Loucy (cell line): ENCODE measurements at regions not wholly inside any gene's neighbourhood (a gene's known extent, or its start where the extent isn't known, plus 50 kb on each side); places are given as distances from the start of the nearest gene placed in this dataset.

Experiments used
- H2AFZ ChIP-seq: fragments of 200-600 bp; sonication (generic); 2 replicates; pipeline ENCODE4 v1.6.0; 2016; ENCODE audit warnings: antibody characterized with exemption, mild to moderate bottlenecking, low read length, moderate library complexity
- H3F3A ChIP-seq: fragments of 200-600 bp; 2 replicates; pipeline ENCODE4 v1.6.0; 2016; ENCODE audit warnings: antibody characterized with exemption, low read depth, mild to moderate bottlenecking
- H3K27me3 ChIP-seq: fragments of 200-600 bp; sonication (generic); 2 replicates; pipeline ENCODE4 v1.6.1; 2014; ENCODE audit warnings: low read length, mild to moderate bottlenecking; ENCODE audit not compliant: insufficient read depth, poor library complexity, severe bottlenecking
- H3K36me3 ChIP-seq: fragments of 200-600 bp; sonication (generic); 2 replicates; pipeline ENCODE4 v1.6.1; 2016; ENCODE audit warnings: low read length; ENCODE audit not compliant: insufficient read depth
- H3K4me1 ChIP-seq: fragments of 200-600 bp; sonication (generic); 2 replicates; pipeline ENCODE4 v1.5.1; 2014; ENCODE audit warnings: low read length, mild to moderate bottlenecking; ENCODE audit not compliant: insufficient read depth, poor library complexity, severe bottlenecking
- H3K4me2 ChIP-seq: fragments of 200-600 bp; sonication (generic); 2 replicates; pipeline ENCODE4 v1.6.0; 2014; ENCODE audit warnings: antibody characterized with exemption, low read length, low read depth, mild to moderate bottlenecking; ENCODE audit not compliant: poor library complexity, severe bottlenecking
- H3K4me3 ChIP-seq: fragments of 200-600 bp; sonication (generic); 2 replicates; pipeline ENCODE4 v1.5.1; 2014; ENCODE audit warnings: low read length, mild to moderate bottlenecking, mixed read lengths; ENCODE audit not compliant: poor library complexity, severe bottlenecking
- H3K79me2 ChIP-seq: fragments of 200-600 bp; sonication (generic); 2 replicates; pipeline ENCODE4 v1.6.1; 2014; ENCODE audit warnings: low read length; ENCODE audit not compliant: insufficient read depth
- H3K9ac ChIP-seq: fragments of 200-600 bp; sonication (generic); 2 replicates; pipeline ENCODE4 v1.6.0; 2014; ENCODE audit warnings: mild to moderate bottlenecking, low read depth, low read length, moderate library complexity; ENCODE audit not compliant: poor library complexity, severe bottlenecking
- H3K9me2 ChIP-seq: fragments of 200-600 bp; sonication (generic); replicated peaks from 2 replicates; pipeline ENCODE4 v1.6.1; 2016; ENCODE audit warnings: low read depth, low read length, mixed read lengths
- H3K9me3 ChIP-seq: fragments of 200-600 bp; sonication (generic); 2 replicates; pipeline ENCODE4 v1.6.1; 2014; ENCODE audit warnings: mild to moderate bottlenecking, antibody characterized with exemption, low read length, low read depth; ENCODE audit not compliant: insufficient read depth
- H4K20me1 ChIP-seq: fragments of 200-600 bp; sonication (generic); 2 replicates; pipeline ENCODE4 v1.6.0; 2014; ENCODE audit warnings: antibody characterized with exemption, low read length, mild to moderate bottlenecking; ENCODE audit not compliant: insufficient read depth, poor library complexity, severe bottlenecking
- CTCF ChIP-seq: fragments of 200-600 bp; sonication (generic); conservative IDR thresholded peaks from 2 replicates; pipeline ENCODE4 v1.5.1; 2014; ENCODE audit warnings: mild to moderate bottlenecking, antibody characterized with exemption, low read length
- EZH2phosphoT487 ChIP-seq: fragments of 200-600 bp; IDR thresholded peaks from 2 replicates; pipeline ENCODE4 v1.6.1; 2018; ENCODE audit warnings: antibody characterized with exemption, mild to moderate bottlenecking, moderate library complexity, borderline replicate concordance

GRCh38 chr2:167510071-167510759, 621.9 kb downstream of the XIRP2 start:
- Histone ChIP-seq H3K9me3 (no peaks in the 10 kb centered on the region), H3K9me2 (no peaks in the 10 kb centered on the region), H3F3A (no peaks in the 10 kb centered on the region), H2AFZ (no peak overlapping the region), H3K4me1 (no peaks in the 10 kb centered on the region), H3K27me3 (no peaks in the 10 kb centered on the region), H3K9ac (no peak overlapping the region), H3K4me2 (no peak overlapping the region), H4K20me1 (no peaks in the 10 kb centered on the region), H3K36me3 (no peaks in the 10 kb centered on the region), H3K79me2 (no peaks in the 10 kb centered on the region), H3K4me3 (no peak overlapping the region)
- TF ChIP-seq EZH2phosphoT487 = no peak
- no peak for TF ChIP-seq CTCF

DNA sequence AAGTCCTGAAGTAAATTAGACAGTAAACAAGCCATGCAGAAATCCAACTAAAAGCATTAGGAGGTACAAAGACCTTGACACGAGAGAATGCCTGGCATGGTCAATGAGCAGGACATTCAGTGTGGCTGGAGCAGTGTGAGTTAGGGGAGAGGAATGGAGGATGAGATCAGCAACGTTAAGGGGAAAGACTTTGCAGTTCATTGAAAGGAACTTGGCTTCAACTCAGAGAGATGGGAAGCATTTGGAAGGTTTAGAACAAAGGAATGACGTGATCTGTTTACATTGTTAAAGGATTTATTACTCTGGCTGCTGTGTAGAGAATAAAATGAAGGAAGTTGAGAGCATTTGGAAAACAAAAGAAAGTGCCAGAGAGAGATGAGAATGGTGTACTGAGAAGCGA, 621.3 kb downstream of the XIRP2 start:
- Histone ChIP-seq H3K9me3 (no peaks in the 10 kb centered on the region), H4K20me1 (no peaks in the 10 kb centered on the region), H3K4me2 (no peak overlapping the region), H3K9ac (no peak overlapping the region), H3K4me1 (no peaks in the 10 kb centered on the region), H3K36me3 (no peaks in the 10 kb centered on the region), H3K79me2 (no peaks in the 10 kb centered on the region), H3K9me2 (no peaks in the 10 kb centered on the region), H3F3A (no peaks in the 10 kb centered on the region), H3K4me3 (no peak overlapping the region), H3K27me3 (no peaks in the 10 kb centered on the region), H2AFZ (no peak overlapping the region)
- TF ChIP-seq EZH2phosphoT487 (no peak), CTCF (no peak)

GRCh38 chr2:167508709-167509108, 620.4 kb downstream of the XIRP2 start:
- H3K9ac ChIP-seq = no peak overlapping the region
- no peaks in the 10 kb centered on the region for H3K9me3 ChIP-seq
- H3K4me1 ChIP-seq = no peaks in the 10 kb centered on the region
- H3K9me2 ChIP-seq = no peaks in the 10 kb centered on the region
- H3K36me3 ChIP-seq = no peaks in the 10 kb centered on the region
- no peaks in the 10 kb centered on the region for H3K79me2 ChIP-seq
- TF ChIP-seq EZH2phosphoT487 (no peak), CTCF (no peak)
- H3F3A ChIP-seq = no peaks in the 10 kb centered on the region
- H3K27me3 ChIP-seq = no peaks in the 10 kb centered on the region
- H3K4me3 ChIP-seq = no peak overlapping the region
- H2AFZ ChIP-seq = no peak overlapping the region
- H4K20me1 ChIP-seq = no peaks in the 10 kb centered on the region
- H3K4me2 ChIP-seq = no peak overlapping the region
